Heart left ventricle (tissue), 13 donors: ENCODE measurements at regions not wholly inside any gene's neighbourhood (a gene's known extent, or its start where the extent isn't known, plus 50 kb on each side); places are given as distances from the start of the nearest gene placed in this dataset.

Source experiments
- POLR2A ChIP-seq, 2 donors: fragments of 450-650 bp; IDR thresholded peaks; one replicate each; pipeline ENCODE4 v1.6.1; 2017; ENCODE audit warnings: antibody characterized with exemption in 2 of 2, mild to moderate bottlenecking in 2 of 2, moderate library complexity in 2 of 2
- TF ChIP-seq, protein P1 (sequence below), 12 donors: fragments of 200-600 bp; sonication (generic) in 4 of 12; IDR thresholded peaks; one replicate each; pipeline versions ENCODE4 v1.5.0 to v1.8.0; 2018 to 2022; ENCODE audit warnings: antibody characterized with exemption in 12 of 12, mild to moderate bottlenecking in 5 of 12
- donor health status: ischemic (EF 13 %, LVEDD 7.1; RV severe dilation, severe dysfunction).
- donor health status: DM: no; HTN: yes; CAD: no.
- donor health status: DM: no; HTN: no; CAD: no.
- donor health status: ischemic (EF 25% LVEDD 6.9; RV normal size, moderate dysfunction).
- donor health status: ischemic (EF 25% LVEDD 5.7; RV mildly dilated, moderate dysfunction).
- donor health status: ischemic (EF 35%, LVEDD 5.7; RV mildly dilated, moderate dysfunction).
- donor health status: nonischemic (EF 11% LVEDD 7.7; RV severe dilation, severe dysfunction).
- donor health status: DM: yes; HTN: yes; CAD: no.
- donor health status: PGD.
- donor health status: ischemic (EF 29% LVEDD 5.4; RV normal size, mild dysfunction).
- donor health status: nonischemic (EF 23%, LVEDD 6.1; RV moderate dilation, normal function).

DNA sequence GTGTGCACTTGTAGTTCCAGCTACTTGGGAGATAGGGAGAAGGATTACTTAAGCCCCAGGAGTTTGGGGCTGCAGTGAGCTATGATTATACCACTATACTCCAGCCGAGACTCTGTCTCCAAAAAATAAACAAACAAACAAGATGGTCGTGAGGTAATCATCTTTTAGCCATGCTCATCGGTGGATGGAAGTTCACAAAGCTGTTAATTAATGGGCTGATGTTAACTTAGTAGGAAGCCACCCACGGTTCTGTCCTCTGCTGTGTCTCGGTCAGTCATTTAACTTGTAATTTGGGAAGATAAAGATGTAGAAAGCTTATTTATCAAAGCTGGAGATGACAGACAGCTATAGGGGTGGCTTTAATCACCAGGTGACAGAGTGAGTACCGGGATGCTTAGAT lies 64.9 kb downstream of the ARHGEF18 start:
- TF ChIP-seq, protein P1, sequence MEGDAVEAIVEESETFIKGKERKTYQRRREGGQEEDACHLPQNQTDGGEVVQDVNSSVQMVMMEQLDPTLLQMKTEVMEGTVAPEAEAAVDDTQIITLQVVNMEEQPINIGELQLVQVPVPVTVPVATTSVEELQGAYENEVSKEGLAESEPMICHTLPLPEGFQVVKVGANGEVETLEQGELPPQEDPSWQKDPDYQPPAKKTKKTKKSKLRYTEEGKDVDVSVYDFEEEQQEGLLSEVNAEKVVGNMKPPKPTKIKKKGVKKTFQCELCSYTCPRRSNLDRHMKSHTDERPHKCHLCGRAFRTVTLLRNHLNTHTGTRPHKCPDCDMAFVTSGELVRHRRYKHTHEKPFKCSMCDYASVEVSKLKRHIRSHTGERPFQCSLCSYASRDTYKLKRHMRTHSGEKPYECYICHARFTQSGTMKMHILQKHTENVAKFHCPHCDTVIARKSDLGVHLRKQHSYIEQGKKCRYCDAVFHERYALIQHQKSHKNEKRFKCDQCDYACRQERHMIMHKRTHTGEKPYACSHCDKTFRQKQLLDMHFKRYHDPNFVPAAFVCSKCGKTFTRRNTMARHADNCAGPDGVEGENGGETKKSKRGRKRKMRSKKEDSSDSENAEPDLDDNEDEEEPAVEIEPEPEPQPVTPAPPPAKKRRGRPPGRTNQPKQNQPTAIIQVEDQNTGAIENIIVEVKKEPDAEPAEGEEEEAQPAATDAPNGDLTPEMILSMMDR (IDR thresholded peaks at IDR 0.05): no peak
- TF ChIP-seq POLR2A (IDR thresholded peaks at IDR 0.05): no peak
